ENCODE measurements at regions not wholly inside any gene's neighbourhood (a gene's known extent, or its start where the extent isn't known, plus 50 kb on each side); places are given as distances from the start of the nearest gene placed in this dataset.
"Not testable (repeated sequence)": the region's sequence is repeated elsewhere in the genome, so short reads cannot be mapped to it uniquely, and the experiment has no call there.

DNA sequence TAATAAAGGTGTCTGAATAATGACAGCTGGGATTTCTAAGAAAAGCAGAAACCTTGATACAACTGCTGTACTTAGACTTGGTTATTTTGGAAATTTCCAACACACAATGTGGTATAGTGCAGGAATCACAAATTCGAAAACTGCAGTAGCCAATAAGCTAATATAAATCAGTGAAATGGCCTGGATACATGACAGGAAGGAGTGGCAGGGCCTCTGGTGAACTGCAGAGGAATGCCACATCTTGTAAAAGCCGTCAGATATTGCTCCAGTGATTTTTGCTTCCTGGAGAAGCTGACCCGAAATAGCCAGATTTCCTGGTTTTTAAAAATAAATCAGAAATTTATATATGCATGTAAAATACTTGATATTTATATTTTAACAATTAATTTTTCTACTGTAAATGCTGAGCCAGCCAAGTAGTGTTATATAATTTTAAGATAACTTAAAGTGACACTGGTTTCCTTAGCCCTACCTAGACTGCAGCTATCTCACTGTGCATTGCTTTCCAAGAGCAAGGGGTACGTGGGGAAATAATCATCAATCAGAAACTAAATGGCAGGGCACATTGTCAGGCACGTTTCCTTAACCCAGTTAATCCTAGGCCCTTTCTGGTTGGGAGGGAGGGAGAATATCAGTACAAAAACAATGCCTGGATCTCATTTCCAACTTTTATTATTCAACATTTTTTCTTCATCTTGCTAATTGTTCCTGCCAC, 182.4 kb downstream of the RASEF start:
- DNase-seq, result no peak

DNA sequence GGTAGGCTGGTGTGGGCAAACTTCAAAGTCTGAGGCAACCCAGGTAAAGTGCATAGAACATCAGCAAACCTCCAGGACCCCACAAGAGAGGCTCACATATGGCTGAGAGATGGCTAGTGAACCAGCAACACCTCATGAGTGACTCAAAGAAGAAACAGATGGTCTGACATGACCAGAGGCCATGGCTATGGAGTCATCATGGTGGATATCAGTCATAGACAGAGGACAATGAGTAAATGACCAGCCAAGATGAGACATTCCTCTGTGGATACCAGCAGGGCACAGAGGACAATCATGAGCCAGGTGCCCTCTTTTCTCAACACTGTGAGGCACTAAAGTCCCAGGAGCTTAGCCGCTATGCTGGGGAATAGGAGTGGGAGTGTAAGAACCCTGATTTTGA, 180.8 kb downstream of the RASEF start:
- DNase-seq, result no peak

DNA sequence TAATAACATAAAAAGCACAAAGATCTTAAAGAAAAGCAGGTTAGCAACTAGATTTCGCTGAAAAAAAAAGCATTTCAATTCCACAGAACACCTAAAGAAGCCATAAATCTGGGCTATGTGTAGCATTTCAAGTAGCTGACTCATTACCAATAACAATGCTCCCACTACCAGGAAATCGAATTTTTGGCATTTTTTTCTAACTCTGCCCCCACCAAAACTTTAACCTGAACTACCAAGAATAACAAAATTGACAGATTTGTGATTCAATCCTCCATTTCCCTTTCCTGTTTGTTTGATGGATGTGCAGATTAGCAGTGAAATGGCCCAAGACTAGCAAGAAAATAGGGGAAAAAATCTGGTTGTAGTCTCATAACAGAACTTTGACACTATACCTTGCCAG, 180.2 kb downstream of the RASEF start:
- no peak for DNase-seq

DNA sequence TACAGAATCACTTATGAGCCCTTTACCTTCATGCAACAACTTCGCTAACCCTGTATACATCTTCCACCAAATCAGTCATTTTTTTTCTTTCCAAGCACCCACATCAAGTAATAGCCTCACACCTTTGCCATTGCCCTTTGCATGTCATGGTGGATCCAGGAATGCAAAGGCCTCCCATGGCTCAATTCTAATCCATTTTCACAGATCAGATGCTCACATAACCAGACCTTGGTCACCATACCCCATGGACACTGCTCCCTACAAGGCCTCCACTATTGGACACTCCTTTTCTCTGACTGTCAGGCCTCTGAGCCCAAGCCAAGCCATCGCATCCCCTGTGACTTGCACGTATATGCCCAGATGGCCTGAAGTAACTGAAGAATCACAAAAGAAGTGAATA, 179.5 kb downstream of the RASEF start:
- DNase-seq, result no peak

DNA sequence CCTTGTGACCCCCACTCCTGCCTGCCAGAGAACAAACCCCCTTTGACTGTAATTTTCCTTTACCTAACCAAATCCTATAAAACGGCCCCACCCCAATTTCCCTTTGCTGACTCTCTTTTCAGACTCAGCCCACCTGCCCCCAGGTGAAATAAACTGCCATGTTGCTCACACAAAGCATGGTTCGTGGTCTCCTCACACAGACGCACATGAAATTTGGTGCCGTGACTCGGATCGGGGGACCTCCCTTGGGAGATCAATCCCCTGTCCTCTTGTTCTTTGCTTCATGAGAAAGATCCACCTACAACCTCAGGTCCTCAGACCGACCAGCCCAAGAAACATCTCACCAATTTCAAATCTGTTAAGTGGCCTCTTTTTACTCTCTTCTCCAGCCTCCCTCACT, 179.0 kb downstream of the RASEF start:
- not testable (repeated sequence) for DNase-seq

DNA sequence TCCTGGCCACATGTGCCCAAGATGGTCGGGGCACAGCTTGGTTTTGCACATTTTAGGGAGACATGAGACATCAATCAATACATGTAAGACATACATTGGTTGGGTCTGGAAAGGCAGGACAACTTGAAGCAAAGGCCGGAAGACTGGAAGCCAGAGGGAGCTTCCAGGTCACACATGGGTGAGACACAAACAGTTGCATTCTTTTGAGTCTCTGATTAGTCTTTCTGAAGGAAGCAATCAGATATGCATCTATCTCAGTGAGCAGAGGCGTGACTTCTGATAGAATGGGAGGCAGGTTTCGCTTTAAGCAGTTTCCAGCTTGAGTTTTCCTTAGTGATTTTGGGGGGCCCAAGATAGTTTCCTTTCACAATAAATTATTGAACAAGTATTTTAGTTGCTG, 172.5 kb downstream of the RASEF start:
- DNase-seq, result no peak

DNA sequence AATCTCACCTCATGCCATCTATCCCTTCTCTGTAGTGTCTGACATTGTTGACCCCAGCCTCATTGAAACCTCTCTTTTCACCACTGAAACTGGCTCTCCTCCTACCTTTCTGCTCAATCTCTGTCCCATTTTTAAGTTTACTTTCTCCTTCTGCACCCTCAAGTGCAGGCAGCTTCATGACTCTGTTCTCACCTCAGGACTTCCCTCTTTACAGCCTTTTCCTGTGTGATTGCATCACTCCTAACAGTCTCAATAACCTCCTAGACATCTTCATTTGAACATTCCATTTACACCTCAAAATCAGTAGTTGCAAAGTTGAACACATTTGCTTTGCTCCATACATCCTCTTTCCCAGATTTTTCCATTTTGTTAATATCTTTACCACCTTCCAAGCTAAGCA, 172.1 kb downstream of the RASEF start:
- no peak for DNase-seq

DNA sequence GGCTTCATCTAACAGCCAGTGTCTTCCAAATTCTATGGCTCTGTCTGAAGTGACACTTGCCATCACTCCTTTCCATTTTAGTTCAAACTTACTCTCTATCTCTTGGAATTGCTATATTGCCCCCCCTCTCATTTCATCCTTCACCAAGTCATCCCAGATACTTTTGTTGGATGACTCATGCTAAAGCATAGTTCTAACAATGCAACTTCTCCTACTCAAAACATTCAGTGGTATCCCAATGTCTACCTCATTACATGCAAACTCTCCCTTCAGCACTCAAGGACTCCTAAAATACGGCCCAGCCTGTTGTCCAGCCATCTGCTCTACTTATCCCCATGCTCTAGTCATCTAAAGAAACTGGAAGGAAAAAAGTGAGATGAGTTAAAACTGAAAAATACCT, 171.6 kb downstream of the RASEF start:
- no peak for DNase-seq

DNA sequence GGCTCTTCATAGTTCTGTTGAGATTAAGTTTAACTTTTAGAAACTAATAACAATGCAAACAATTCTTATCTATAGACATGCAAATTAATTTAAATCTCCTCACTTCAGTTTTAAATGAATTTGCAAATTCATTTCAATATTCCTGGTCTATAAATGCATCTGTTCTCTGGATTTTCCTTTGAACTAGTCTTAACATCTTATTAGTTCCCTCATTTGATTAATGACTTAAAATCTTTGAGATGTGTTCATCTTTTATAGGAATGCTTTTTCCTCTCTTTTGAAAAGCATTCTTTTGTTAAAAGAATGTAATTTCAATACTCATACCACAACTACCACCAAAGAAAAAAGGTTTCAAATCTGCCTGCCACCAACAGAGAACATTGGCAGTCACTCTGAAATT, 169.4 kb downstream of the RASEF start:
- no peak for DNase-seq

DNA sequence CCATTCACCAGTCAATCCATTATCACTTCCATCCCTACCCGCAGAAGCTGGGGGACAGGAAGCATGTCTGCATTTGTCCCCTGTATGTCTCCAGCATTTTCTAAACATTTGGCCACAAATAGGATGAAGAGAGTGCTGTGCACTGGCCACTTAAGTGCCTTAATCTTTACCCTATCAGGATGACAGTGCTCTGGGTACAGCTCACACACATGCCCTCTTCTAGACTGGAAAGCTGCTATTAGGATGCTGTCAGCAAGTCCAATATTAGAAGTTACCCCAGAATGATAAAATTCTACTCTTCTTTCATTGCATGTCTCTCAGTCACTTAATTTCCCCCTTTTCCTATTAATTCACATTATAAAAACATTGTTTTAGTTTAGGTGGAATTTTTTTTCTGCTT, 168.4 kb downstream of the RASEF start:
- no peak for DNase-seq

DNA sequence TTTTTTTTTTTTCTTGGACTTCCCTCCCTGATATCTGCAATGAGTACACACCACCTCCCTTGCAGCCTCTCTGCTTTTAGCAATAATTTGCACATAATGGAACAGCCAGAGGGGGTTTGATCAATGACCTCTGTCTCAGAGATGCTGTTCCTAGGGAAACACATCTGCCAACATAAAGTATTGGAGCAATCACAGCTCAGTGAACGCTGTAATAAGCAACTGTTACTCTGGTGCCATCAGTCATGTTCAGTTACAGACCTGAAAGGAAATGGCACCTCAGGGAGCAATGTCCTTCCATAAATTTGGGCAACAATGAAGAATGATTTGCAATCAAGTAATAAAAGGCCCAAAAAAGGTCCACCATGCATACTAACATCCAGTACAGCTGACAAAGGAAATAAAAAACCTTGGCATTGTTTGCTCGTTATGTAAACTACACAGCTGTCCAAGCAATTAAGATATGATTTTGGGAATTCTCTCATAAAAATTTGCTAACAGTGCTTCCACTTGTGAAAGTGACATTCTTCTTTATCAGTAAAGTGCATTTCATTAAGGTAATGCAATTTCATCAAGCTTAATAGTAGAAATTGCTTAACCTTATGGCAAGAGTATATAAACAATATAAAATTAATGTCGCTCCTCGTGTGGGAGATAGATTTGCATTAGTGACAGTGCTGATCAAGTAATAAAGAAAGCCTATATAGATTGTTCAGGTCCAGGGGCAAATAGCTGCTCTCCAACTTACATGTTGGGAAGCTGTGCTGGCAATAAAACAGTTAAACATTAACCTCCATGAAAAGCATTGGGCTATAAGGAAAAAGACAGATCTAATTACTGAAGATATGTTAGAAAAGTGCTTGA, 167.8 kb downstream of the RASEF start:
- DNase-seq, result peak; percentile 10

DNA sequence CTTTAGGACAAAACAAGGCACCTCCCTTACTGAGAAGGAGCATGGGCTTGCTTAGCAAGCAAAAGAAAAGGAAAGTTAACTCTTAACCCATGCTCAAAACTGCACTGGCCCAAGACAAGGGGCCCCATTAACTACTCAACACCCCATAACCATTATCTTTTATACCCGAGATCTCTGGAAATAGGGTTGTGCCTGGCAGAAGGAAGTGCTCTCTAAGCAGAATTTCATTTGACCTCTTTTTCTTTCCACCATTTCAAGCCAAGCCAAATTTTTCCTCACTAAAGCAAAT, 167.2 kb downstream of the RASEF start:
- no peak for DNase-seq

DNA sequence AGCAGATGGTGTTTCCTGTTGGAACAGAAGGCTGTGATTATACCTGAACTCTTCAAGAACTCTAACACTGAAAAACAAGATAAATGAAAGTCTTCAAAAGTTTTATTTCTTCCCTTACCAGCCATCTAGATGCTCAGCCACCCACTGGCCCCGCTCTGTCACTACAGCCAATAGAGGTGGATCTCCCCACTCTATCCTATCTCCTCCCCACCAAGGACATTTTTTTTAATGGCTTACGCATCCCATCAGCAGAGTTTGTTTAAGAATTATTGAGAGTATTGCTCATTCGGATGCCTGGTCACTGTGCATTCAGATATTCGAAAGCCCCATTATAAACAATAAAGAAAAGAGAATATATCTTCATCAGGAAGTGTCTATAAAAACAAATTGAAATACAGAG, 159.4 kb downstream of the RASEF start:
- DNase-seq, result no peak

DNA sequence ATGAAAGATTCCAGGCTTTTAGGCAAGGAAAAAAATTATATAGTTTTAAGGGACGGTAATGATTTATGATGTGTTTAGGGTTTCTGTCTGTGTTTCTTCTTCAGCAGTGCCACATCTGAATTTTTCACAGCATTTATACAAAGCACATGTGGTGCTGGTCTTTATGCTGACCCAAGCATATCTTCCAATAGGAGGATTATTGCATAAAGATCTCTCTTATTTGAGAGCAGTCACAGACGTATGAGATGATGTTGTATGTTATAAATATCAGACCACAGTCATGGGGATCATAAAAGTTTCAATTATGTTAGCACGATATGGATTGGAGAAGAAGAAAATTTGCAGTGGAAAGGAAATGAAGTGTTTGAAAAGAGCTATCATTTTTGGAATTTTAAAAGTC, 150.9 kb downstream of the RASEF start:
- no peak for DNase-seq

DNA sequence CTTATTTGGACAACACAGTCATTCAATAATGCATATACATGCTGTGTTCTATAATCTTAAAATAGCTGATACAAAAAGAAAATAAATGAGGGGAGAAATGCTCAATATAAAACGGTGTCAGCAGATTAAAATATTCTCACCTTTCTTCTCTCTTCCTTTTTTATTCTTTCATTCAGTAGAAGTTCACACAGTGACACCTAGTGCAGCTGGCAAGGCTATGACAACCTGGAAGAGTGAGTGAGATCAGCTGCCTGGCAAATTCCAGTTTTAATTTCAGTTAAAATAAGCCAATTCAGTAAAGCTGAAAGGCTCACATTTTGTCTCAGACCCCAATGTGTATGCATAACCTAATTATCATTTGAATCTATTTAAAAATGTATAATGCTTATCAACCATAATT, 150.3 kb downstream of the RASEF start:
- no peak for DNase-seq

DNA sequence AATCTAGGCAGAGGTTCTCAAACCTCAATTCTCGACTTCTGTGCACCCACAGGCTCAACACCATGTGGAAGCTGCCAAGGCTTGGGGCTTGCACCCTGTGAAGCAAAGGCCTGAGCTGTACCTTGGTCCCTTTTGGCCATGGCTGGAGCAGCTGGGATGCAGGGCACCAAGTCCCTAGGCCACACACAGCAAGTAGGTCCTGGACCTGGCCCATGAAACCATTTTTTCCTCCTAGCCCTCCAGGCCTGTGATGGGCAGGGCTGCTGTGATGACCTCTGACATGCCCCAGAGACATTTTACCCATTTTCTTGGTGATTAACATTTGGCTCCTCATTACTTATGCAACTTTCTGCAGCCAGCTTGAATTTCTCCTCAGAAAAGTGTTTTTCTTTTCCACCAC, 146.7 kb downstream of the RASEF start:
- not testable (repeated sequence) for DNase-seq

DNA sequence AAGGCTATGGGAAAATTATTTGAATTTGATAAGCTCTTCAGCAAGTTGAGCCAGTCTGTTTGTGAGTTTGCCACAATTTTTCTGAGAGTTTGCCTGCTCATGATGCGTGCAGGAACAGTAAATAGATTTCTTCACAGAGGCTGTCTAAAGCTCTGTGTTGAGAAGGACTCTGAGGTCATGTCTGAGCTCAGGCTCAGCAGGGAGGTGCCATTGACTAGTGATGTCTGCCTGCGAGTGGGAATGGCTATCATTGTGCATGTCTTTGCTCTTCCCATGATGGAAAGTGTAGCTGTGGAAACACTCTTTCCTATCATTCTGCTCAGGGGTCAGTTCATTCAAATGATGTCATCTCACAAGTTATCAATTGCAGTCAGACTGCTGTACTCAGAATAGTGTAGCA, 142.8 kb downstream of the RASEF start:
- no peak for DNase-seq

DNA sequence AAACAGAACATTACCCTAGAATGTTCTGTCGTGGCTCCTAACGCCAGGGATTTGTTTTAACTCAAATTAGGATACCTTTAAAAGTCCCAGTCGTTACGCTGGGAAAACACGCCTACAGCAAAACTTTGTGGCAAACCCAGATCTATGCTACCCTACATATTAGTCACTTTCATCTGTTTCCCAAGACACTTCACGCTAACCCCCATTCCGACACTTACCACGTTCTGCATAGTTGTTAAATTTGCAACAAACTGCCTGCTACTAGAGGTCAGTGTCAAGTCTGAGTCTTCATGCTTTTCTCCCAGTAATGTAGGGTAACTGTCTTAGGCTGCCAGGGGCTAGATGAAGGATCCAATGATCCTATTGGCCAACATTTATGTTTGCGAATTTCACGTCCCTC, 140.3 kb downstream of the RASEF start:
- DNase-seq, result no peak

DNA sequence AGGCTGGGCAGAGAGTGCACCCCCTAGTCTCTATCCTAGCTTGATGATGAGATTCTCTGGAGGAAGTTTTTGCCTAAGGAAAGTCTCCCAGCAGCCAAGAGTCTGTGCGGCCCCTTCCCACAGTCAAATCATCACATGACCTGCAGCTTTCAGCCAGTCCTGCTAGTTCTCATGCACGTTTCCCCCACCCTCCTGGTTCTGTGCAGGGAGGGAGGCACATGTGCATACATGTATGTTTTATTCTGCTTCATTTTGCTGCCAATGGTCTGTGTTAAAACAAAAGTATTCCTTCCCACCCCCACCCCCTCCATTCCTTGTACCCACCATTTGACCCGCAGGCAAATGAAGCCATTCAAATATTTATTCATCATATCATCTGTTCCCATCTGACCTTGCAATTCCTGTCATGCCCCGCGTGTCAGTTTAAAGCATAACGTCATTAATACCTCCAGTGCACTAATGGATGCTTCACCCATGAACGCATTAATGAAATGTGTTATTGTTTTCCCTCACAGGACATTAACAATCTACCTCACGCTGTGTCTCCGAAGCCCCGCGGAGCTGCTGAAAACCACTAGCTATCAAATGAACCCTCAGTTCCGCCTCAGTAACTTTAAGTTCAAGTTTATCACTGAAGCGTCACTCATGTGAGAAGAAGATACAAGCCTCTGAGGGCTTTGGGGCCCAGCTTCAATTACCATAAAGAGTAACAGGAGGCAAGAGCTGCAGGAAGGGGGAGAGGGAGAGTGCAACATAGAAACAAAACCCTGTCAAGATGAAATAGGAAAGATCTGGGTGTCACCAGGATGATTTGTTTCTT, 139.6 kb downstream of the RASEF start:
- peak; percentile 90 for DNase-seq

DNA sequence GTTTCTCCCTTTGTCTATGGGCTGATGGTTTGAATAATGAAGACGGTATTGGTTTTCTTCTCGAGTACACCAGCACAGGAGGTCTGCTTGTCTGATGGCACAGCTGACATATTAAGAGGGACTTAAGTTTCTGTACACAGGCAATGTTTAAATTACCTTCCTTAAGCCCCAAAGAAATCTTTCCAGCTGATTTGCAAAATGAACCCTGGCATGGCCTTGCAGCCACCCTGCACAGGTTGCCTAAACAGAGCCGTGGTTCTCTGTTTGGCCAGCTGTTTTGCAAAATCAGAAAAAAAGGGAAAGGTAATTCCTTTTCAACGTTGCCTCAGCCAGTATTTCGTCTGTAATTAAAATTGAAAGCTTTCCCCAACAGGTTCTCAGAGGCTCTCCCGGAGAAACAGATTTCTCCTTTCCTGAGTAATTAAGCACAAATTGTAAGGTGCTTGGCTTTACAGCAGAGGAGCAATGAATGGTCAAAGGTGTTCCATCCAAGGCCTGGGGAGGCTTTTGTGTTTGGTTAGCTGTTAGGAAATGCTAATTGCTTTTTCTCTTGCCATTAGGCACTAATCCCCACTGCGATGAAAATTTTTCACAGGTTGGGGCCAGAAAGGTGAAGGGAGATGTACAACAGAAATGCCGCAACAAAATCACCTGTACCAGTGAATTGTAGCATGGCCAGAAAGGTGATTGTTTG, 138.9 kb downstream of the RASEF start:
- no peak for DNase-seq

All from NCI-H1092 (cell line).